ENCODE measurements at regions not wholly inside any gene's neighbourhood (a gene's known extent, or its start where the extent isn't known, plus 50 kb on each side); places are given as distances from the start of the nearest gene placed in this dataset.

DNA sequence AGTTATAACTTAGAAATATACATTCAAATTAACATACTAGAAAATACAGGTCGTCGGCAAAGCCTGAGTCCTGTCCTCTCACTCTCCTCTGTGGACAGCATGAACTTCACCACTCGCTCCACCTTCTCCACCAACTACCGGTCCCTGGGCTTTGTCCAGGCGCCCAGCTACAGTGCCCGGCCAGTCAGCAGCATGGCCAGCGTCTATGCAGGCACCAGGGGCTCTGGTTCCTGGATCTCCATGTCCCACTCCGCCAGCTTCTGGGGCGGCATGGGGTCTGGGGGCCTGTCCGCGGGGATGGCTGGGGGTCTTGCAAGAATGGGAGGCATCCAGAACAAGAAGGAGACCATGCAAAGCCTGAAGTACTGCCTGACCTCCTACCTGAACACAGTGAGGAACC, 319.4 kb downstream of the ZFHX3 start:
- TF ChIP-seq GATA3 (IDR thresholded peaks at IDR 0.05; ENCODE audit: low read depth, low read length), result no peak
- no peak for TF ChIP-seq GATA2 (IDR thresholded peaks at IDR 0.05; ENCODE audit: low read depth, low read length)

DNA sequence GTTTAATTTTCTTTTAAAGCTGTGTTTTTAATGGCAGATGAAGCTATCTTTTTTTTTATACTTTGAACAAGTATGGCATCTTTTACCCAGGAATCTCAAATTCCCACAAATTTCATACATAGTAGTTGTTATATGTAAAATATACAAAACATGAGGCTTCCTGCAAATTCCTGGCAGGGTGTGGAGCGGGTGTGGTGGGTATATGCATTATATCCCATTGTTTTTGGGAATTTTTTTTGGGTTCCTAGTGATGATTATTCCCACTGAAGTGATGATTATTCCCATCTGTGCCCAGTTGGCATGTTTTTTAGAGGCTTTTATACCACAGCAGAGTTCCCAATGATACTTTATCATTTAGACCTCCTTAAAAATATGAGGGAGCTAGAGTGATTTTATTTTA, 320.4 kb downstream of the ZFHX3 start:
- TF ChIP-seq GATA2 (IDR thresholded peaks at IDR 0.05; ENCODE audit: low read depth, low read length) (no peak), GATA3 (IDR thresholded peaks at IDR 0.05; ENCODE audit: low read depth, low read length) (no peak)

DNA sequence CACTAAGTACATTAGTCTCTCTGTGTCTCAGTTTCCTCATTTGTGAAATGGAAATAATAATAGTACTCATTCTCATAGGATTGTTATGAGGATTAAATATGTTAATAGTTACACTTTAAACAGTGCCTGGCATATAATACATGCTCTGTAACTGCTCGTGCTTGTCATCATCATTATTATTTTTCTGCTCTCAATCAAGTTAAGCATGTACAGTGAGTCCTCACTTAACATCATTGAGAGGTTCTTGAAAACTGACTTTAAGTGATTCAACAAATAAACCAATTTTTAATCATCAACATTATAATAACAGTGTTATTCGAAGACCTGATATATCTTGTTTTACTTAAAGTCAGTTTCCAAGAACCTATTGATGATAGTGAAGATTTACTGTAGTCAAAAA, 322.3 kb downstream of the ZFHX3 start:
- no peak for TF ChIP-seq GATA2 (IDR thresholded peaks at IDR 0.05; ENCODE audit: low read depth, low read length)
- no peak for TF ChIP-seq GATA3 (IDR thresholded peaks at IDR 0.05; ENCODE audit: low read depth, low read length)

DNA sequence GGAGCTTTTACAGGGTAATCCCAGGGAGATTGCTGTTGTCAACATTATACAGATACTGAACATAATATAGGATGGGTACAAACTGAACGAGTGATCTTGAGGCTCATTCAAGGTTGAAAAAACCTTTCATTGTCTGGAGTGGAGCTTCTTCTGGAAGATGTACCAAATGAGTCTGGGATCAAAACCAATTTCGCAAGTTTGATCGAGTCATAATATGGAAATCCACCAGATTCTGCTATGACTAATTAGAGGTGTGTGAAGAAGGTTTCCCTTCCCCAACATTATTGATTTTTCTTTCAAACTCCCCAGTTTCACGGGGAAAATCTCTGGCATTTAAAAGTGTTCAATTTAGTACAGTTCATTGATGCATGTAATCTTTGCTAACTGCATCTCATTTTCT, 324.1 kb downstream of the ZFHX3 start:
- no peak for TF ChIP-seq GATA2 (IDR thresholded peaks at IDR 0.05; ENCODE audit: low read depth, low read length)

DNA sequence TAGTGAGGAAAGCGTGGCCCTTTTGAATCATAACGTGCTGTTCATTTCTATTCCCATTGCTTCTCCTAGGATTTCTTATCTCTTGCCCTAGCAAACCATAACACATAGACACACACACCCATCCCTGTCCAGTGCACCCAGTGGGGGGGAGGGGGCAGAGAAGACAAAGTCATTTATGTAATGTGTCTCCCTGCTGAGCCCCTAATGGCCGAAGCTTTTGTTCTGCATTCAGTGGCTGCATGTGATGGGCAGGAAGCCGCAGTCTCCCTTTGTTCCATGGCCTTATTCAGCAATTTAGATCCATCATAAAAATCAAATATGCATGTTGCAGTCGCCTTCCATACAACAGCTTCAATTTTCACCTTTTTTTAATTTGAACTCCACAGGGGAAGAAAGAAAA, 325.4 kb downstream of the ZFHX3 start:
- no peak for TF ChIP-seq GATA2 (IDR thresholded peaks at IDR 0.05; ENCODE audit: low read depth, low read length)
- TF ChIP-seq GATA3 (IDR thresholded peaks at IDR 0.05; ENCODE audit: low read depth, low read length), result no peak

DNA sequence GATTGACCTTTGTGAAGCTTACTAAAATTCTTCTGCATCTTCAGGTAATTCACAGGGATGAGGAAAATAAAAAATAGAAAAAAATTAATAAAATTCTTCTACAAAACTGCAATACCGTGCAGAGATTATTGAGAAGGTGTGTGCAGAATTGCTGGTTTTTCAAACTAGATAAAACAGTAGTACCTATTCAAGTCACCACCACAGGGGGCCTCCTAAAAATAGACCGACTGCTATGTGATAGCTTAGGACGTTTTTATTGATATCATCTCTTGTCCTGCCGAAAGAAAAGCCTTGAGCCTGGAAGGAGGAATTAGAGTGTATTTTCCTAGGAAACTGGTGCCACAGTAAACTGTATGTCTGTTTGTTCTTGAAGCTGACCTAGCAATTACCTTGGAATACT, 325.9 kb downstream of the ZFHX3 start:
- TF ChIP-seq GATA3 (IDR thresholded peaks at IDR 0.05; ENCODE audit: low read depth, low read length) (no peak), GATA2 (IDR thresholded peaks at IDR 0.05; ENCODE audit: low read depth, low read length) (no peak)

DNA sequence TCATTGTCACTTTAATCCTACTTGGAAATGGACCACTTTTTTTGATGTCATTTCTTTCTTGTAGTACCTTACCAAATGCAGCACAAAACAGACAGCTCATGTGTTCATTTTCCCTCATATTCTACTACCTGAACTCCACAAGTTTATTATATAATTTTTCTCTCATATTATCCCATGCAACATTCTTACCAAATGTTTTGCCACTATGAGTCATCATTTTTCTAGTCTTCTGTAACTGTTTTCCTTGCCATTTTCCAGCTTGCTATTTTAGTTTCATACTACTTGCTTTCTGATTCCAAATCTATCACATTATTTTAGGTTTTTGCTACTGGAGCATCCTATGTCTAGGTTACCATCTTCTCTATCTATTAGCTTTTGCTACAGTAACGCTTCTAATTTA, 332.7 kb downstream of the ZFHX3 start:
- TF ChIP-seq GATA3 (IDR thresholded peaks at IDR 0.05; ENCODE audit: low read depth, low read length), result no peak
- no peak for TF ChIP-seq GATA2 (IDR thresholded peaks at IDR 0.05; ENCODE audit: low read depth, low read length)

DNA sequence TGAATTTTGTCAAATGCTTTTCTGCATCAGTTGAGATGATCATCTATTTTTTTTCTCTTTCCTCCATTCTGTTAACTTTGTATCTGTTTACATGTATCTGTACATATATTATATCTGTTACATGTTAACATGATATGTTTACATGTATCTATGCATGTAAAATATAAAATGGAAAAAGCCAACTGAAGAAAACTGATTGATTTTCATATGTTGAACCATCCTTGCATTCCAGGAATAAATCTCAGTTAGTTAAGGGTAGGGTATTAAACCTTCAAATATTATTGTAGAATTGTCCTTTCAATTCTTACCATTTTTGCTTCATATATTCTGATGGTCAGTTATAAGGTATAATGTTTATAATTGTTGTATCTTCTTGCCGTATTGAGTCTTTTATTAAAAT, 336.1 kb downstream of the ZFHX3 start:
- TF ChIP-seq GATA2 (IDR thresholded peaks at IDR 0.05; ENCODE audit: low read depth, low read length) (no peak), GATA3 (IDR thresholded peaks at IDR 0.05; ENCODE audit: low read depth, low read length) (no peak)

DNA sequence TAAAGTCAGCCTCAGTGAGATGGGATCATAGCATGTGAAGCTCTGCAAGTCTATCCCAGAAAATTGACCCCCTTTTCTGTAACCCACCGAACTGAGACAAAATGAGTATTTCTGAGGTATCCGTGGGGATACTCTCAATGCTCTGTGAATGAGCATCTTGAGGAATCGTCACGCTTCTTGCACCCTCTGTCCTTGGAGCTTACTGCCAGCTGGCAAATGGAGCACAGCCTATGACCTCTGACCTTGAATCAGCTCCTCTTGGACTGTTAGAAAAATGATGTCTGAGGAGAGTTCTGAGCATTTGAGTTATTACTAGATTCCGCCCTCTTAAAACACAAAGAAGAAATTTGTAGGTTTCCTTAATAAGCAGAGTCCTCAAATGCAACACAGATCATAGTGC, 342.1 kb downstream of the ZFHX3 start:
- TF ChIP-seq GATA2 (IDR thresholded peaks at IDR 0.05; ENCODE audit: low read depth, low read length) (no peak), GATA3 (IDR thresholded peaks at IDR 0.05; ENCODE audit: low read depth, low read length) (no peak)

DNA sequence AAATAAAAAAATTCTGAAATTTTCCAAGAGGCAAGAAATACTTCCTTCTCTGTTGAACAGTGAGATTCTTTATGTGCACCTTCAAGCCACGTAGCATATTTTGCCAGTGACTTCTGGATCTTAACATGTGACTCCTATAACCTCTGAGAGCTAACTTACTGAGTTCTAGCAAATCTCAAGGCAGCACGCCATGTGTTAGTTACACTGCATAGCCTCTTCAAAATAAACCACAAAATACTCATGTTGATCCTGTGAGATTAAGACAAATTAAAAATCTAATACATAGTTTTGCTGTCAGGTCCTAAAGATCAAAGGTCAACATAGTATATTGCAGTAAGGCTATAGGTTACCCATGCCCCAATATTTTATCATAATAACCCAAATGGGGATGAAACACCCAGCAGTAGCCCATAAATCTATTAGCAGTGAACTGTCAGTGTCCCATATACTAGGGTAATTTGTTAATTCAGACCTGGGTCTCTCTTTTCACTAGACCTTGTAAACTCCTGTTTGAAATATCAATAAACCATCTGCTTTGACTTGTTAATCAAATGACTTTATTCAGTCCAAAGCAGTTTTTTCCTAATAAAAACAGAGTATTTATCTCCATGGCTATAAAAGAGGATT, 343.1 kb downstream of the ZFHX3 start:
- TF ChIP-seq GATA3 (IDR thresholded peaks at IDR 0.05; ENCODE audit: low read depth, low read length), result no peak
- no peak for TF ChIP-seq GATA2 (IDR thresholded peaks at IDR 0.05; ENCODE audit: low read depth, low read length)

DNA sequence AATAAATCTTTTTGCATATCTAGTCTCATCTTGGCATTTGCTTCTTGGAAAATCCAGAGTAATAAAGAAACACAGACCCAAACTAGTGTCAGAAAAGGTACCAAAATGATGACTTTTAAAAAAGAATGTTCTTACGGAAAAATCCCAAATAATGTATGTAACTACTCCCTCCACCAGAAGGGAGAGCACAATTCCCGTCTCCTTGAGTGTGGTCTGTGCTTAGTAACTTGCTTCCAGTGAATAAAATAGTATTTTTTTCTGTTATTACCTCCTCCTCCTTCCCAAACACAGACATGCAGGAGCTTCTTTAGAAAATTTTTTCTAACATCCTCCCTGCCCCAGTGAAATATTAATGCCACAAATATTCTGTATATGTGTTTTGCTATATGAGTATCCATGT, 358.1 kb downstream of the ZFHX3 start:
- TF ChIP-seq GATA2 (IDR thresholded peaks at IDR 0.05; ENCODE audit: low read depth, low read length) (no peak), GATA3 (IDR thresholded peaks at IDR 0.05; ENCODE audit: low read depth, low read length) (no peak)

DNA sequence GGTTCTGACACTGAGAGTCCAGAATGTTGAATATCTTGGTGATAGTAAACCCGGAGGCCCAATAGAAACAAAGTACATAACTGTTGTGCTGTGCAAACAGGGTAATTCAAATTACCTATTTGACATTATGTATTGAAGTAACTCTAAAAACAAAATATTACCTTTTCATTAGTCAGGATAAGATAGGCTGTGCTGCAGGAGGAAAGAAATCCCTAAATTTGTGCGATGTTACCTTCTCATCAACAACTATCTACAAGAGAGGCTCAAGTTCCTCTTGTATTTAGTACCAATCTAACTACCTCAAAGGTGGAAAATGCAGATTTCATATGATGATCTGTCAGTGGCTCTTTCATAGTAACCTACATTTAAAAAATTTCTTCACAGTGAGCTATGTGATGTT, 367.2 kb downstream of the ZFHX3 start:
- no peak for TF ChIP-seq GATA2 (IDR thresholded peaks at IDR 0.05; ENCODE audit: low read depth, low read length)
- TF ChIP-seq GATA3 (IDR thresholded peaks at IDR 0.05; ENCODE audit: low read depth, low read length), result no peak

DNA sequence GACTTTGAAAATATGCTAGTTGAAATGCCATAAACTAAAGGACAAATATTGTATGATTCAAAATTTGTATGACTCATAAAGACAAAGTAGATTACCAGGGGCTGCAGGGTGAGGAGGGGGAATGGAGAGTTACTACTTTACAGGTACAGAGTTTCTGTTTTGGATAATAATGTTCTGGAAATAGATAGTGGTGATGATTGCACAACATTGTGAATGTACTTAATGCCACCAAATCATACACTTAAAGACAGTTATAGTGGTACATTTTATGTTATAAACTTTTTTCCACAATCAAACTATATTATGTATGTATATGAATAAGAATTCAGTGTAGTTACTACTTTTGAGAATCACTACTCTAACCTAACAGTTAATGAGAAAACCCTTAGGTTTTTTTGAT, 368.1 kb downstream of the ZFHX3 start:
- TF ChIP-seq GATA2 (IDR thresholded peaks at IDR 0.05; ENCODE audit: low read depth, low read length) (no peak), GATA3 (IDR thresholded peaks at IDR 0.05; ENCODE audit: low read depth, low read length) (no peak)

DNA sequence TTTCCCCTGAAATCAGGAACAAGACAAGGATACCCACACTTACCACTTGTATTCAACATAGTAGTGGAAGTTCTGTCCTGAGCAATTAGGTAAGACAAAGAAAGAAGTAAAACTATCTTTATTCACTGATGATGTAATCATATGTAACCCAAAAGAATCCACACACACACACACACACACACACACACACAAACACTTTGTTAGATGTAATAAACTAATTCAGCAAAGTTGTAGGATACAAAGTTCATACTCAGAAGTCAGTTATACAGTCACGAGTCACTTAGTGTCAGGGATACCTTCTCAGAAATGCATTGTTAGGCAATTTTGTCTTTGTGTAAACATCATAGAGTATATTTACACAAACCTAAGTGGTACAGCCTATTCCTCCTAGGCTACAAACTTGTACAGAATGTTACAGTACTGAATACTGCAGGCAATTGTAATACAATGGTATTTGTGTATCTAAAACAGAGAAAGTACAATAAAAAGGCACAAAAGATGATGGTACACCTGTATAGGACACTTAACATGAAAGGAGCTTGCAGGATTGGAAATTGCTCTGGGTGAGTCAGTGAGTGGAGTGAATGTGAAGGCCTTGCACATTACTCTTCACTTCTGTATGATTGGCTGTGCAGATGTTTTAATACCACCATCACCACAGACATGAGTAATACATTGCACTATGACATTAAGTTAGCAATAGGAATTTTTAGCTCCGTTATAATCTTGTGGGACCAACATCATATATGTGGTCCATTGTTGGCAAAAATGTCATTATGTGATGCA, 370.1 kb downstream of the ZFHX3 start:
- TF ChIP-seq GATA2 (IDR thresholded peaks at IDR 0.05; ENCODE audit: low read depth, low read length), result no peak

DNA sequence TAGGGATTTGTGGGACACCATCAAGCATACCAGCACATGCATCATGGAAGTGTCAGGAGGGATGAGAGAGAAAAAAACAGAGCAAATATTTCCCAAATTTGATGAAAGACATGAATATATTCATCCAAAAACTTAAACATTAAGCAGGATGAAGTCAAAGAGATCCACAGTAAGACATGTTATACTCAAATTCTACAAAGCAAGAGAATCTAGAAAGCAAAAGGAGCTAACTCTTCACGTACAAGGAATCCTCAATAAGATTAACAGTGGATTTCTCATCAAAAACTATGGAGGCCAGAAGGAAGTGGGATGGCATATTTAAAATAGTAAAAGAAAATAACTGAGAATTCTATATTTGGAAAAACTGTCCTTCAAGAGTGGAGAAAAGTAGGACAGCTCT, 374.8 kb downstream of the ZFHX3 start:
- TF ChIP-seq GATA3 (IDR thresholded peaks at IDR 0.05; ENCODE audit: low read depth, low read length) (no peak), GATA2 (IDR thresholded peaks at IDR 0.05; ENCODE audit: low read depth, low read length) (no peak)
